HG03108 (cell line): ENCODE measurements at regions not wholly inside any gene's neighbourhood (a gene's known extent, or its start where the extent isn't known, plus 50 kb on each side); places are given as distances from the start of the nearest gene placed in this dataset.
A peak's percentile ranks its signal among the peaks of the same experiment; 100 is the strongest.

ENCODE experiments used
- ATAC-seq: cut with Tn5 transposase; IDR thresholded peaks from one replicate; pipeline ENCODE4 v1.9.1; 2021; ENCODE audit warnings: moderate library complexity; ENCODE audit not compliant: unreplicated experiment

GRCh38 chr4:116872941-116873340, 212.4 kb downstream of the TRAM1L1 start:
- no peak for ATAC-seq

GRCh38 chr4:116872308-116872707, 213.1 kb downstream of the TRAM1L1 start:
- ATAC-seq = no peak

- no peak for ATAC-seq
These were observed 214.7 kb downstream of the TRAM1L1 start for GRCh38 chr4:116870686-116871085.

GRCh38 chr4:116866106-116866505, 219.3 kb downstream of the TRAM1L1 start:
- ATAC-seq = no peak

GRCh38 chr4:116862592-116862991, 222.8 kb downstream of the TRAM1L1 start:
- no peak for ATAC-seq

GRCh38 chr4:116860891-116861290, 224.5 kb downstream of the TRAM1L1 start:
- no peak for ATAC-seq

GRCh38 chr4:116849620-116850019, 235.8 kb downstream of the TRAM1L1 start:
- no peak for ATAC-seq

GRCh38 chr4:116847616-116848015, 237.8 kb downstream of the TRAM1L1 start:
- ATAC-seq = no peak

- ATAC-seq = no peak
These were observed 245.6 kb downstream of the TRAM1L1 start for GRCh38 chr4:116839826-116840225.

- ATAC-seq = no peak
These were observed 246.8 kb downstream of the TRAM1L1 start for GRCh38 chr4:116838609-116839008.

GRCh38 chr4:116829187-116829586, 256.2 kb downstream of the TRAM1L1 start:
- ATAC-seq = no peak

GRCh38 chr4:116824172-116824571, 261.2 kb downstream of the TRAM1L1 start:
- no peak for ATAC-seq

GRCh38 chr4:116811730-116812129, 273.6 kb downstream of the TRAM1L1 start:
- ATAC-seq = no peak

- ATAC-seq = no peak
These were observed 289.4 kb downstream of the TRAM1L1 start for GRCh38 chr4:116796022-116796421.

- ATAC-seq = no peak
These were observed 296.7 kb downstream of the TRAM1L1 start for GRCh38 chr4:116788723-116789122.

GRCh38 chr4:116755051-116755450, 330.3 kb downstream of the TRAM1L1 start:
- no peak for ATAC-seq

- no peak for ATAC-seq
These were observed 333.3 kb downstream of the TRAM1L1 start for GRCh38 chr4:116752027-116752426.

- ATAC-seq = no peak
These were observed 348.6 kb downstream of the TRAM1L1 start for GRCh38 chr4:116736756-116737155.

- no peak for ATAC-seq
These were observed 351.2 kb downstream of the TRAM1L1 start for GRCh38 chr4:116734178-116734577.

GRCh38 chr4:116733370-116733769, 352.0 kb downstream of the TRAM1L1 start:
- no peak for ATAC-seq

- ATAC-seq = no peak
These were observed 358.9 kb downstream of the TRAM1L1 start for GRCh38 chr4:116726523-116726922.

GRCh38 chr4:116724249-116724648, 361.1 kb downstream of the TRAM1L1 start:
- ATAC-seq = peak; percentile 59

GRCh38 chr4:116705466-116705865, 379.9 kb downstream of the TRAM1L1 start:
- ATAC-seq = no peak

GRCh38 chr4:116702949-116703348, 382.4 kb downstream of the TRAM1L1 start:
- ATAC-seq = no peak
